VCaP (cell line): ENCODE measurements at regions not wholly inside any gene's neighbourhood (a gene's known extent, or its start where the extent isn't known, plus 50 kb on each side); places are given as distances from the start of the nearest gene placed in this dataset.

Experiments used
- H3K27ac ChIP-seq: fragments of 450-650 bp; 2 replicates; pipeline ENCODE4 v1.5.1; 2017
- TF ChIP-seq, protein P1 (sequence below): fragments of 450-650 bp; conservative IDR thresholded peaks from 2 replicates; pipeline ENCODE4 v1.5.1; 2017; ENCODE audit warnings: mild to moderate bottlenecking, moderate library complexity

DNA sequence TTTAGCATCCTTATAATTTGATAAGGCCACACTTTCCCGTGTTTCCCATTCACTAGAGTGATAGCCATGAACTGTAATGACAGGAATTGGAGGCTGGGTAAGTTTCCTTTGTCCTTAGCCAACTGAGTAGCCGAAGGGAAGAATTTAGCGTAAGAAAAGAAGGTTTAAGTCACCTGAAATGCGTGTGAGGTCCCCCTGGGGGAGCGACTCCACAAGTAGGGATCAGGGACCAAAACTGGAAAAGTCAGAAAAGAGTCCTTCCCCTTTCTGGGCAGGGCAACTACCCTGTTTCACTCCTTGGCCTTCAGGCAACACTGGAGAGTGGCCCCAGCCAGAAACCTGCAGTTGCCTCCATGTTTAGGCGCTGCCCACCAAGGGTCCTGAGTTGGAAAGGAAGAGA, 81.6 kb upstream of the MED14 start:
- H3K27ac ChIP-seq: no peak overlapping the region
- TF ChIP-seq, protein P1, sequence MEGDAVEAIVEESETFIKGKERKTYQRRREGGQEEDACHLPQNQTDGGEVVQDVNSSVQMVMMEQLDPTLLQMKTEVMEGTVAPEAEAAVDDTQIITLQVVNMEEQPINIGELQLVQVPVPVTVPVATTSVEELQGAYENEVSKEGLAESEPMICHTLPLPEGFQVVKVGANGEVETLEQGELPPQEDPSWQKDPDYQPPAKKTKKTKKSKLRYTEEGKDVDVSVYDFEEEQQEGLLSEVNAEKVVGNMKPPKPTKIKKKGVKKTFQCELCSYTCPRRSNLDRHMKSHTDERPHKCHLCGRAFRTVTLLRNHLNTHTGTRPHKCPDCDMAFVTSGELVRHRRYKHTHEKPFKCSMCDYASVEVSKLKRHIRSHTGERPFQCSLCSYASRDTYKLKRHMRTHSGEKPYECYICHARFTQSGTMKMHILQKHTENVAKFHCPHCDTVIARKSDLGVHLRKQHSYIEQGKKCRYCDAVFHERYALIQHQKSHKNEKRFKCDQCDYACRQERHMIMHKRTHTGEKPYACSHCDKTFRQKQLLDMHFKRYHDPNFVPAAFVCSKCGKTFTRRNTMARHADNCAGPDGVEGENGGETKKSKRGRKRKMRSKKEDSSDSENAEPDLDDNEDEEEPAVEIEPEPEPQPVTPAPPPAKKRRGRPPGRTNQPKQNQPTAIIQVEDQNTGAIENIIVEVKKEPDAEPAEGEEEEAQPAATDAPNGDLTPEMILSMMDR: no peak

DNA sequence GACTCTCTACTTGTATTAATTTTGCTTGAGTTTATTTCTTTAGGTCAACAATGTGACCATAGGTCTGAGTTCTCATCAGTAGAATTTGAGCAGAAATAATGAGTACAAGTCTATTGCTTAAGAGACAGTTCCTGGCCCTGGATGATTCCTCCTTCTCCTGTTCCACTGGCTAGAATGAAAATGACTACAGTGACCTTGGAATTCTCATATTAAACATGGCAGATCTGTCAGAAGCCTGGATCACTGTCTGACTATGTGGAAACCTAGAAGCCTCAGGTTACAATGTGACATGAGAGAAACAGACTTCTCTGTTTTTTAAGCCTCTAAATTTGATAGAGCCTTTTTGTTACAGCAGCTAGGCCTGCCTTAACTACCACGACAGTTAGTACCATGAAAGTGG, 82.9 kb upstream of the MED14 start:
- H3K27ac ChIP-seq: no peak overlapping the region
- TF ChIP-seq, protein P1: no peak

DNA sequence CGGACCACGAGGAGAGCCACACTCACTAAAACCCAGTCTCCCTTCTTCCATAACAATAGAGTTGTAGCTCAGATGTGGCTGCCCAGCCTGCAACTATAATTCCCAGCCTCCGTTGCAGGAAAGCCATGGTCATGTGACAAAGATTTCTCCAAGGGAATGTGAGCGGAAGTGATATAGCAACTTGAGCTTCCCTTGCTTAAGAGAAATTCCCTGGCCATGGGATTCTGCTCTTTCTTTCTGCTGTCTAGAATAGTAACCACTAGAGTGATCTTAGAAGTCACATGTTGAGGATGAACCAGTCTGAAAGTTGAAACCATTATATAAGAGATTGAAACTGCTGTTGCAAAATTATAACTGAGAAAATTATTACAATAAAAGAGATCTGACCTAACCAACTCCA, 86.4 kb upstream of the MED14 start:
- TF ChIP-seq, protein P1: no peak
- H3K27ac ChIP-seq: no peak overlapping the region

DNA sequence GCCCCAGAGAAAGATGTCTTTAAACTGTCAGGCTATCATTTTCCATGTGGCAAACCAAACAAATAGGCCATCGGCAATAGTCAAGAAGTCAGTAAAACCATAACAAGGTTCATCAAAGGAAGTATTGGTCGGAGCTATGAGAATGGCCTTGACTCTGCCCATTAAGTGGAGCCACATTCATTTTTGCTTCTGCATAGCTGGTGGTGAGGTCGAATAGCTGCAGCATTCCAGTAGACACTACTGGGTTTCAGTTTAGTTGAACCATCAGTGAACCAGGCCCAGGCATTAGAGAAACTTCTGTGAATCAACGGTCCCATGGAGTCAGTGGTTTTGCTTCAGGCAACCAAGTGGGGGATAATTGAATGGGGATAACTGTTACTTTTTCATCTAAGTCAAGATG, 92.0 kb upstream of the MED14 start:
- no peak overlapping the region for H3K27ac ChIP-seq
- TF ChIP-seq, protein P1: no peak

DNA sequence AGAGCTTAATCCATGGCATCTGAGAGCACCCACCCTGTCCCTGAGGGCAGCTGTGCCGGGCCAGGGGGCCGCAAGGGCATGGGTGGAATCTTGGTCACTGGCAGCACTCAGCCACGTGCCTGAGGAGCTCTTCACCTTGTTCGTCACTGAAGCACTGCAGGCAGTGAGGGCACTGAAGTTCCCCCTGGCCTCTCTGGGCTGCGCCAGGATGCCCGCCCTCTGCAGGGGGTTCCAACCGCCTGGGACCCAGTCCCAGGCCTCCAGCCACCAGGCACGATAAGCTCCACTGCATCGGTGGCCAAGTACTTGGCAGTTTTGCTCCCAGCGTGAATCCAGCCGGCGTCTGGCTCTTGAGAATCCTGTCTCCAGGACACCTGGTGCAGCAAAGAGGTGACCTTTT, 96.4 kb upstream of the MED14 start:
- H3K27ac ChIP-seq: no peak overlapping the region
- TF ChIP-seq, protein P1: no peak

DNA sequence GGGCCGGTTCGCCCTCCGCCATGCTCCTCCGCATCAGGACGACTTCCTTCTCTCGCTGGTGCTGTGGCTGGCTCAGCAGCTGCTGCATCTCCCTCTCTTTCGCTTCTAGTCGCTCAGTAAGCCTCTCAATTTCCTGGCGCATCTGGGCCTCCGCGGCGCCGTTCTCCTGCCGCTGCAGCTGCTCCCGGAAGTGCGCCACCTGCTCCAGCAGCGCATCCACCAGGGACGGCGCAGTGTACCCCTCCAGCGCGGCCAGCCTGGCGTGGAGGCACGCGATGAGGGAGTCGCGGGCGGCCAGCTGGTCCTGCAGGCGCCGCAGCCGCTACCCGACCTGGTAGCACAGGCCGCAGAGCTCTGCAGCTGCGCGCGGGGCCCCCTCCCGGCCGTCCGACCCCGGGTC, 97.4 kb upstream of the MED14 start:
- TF ChIP-seq, protein P1: no peak
- H3K27ac ChIP-seq: no peak overlapping the region

DNA sequence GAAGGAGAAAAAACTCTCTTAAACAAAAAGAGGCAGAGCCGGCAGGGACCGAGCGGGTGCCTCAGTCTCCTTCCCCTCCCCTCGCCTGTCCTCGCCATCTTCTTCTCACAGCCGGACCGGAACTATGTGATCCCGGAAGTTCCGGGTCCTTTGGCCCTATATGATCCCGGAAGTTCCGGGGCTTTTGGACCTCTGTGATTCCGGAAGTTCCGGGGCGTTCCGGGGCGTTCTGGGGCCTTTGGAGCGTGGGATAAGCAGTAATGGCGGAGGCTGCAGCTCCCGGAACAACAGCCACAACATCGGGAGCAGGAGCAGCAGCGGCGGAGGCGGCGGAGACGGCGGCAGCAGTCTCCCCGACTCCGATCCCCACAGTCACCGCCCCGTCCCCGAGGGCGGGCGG, 98.9 kb upstream of the MED14 start:
- TF ChIP-seq, protein P1: no peak
- H3K27ac ChIP-seq: no peak overlapping the region

DNA sequence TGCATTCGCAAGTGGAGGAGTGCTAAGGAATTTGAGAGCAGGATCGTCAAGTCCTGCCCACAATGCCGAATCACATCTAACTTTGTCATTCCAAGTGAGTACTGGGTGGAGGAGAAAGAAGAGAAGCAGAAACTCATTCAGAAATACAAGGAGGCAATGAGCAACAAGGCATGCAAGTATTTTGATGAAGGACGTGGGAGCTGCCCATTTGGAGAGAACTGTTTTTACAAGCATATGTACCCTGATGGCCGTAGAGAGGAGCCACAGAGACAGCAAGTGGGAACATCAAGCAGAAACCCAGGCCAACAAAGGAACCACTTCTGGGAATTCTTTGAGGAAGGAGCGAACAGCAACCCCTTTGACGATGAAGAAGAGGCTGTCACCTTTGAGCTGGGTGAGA, 100.2 kb upstream of the MED14 start:
- H3K27ac ChIP-seq: no peak overlapping the region
- TF ChIP-seq, protein P1: no peak
